HL-60 (cell line): ENCODE measurements at regions not wholly inside any gene's neighbourhood (a gene's known extent, or its start where the extent isn't known, plus 50 kb on each side); places are given as distances from the start of the nearest gene placed in this dataset.

Source experiments
- CTCF ChIP-seq: IDR thresholded peaks from one replicate; pipeline ENCODE4 v1.5.1; 2011; ENCODE audit warnings: low read length, control low read depth, inconsistent platforms; ENCODE audit not compliant: insufficient read depth
- POLR2AphosphoS5 ChIP-seq: IDR thresholded peaks from 2 replicates; pipeline ENCODE4 v1.6.1; 2012; ENCODE audit warnings: low read depth

- TF ChIP-seq CTCF: no peak
- no peak for TF ChIP-seq POLR2AphosphoS5
Measured at GRCh38 chr5:54740141-54740540, 222.6 kb downstream of the SNX18 start.
